Hindlimb muscle (tissue), 1 donor: ENCODE measurements at regions not wholly inside any gene's neighbourhood (a gene's known extent, or its start where the extent isn't known, plus 50 kb on each side); places are given as distances from the start of the nearest gene placed in this dataset.
"Not testable (repeated sequence)": the region's sequence is repeated elsewhere in the genome, so short reads cannot be mapped to it uniquely, and the experiment has no call there.

Experiments
- DNase-seq: peaks from one replicate; pipeline ENCODE4 v3.0.0-alpha.2; 2013

GRCh38 chr16:22681554-22682291, 132.2 kb upstream of the HS3ST2 start:
- DNase-seq = no peak

DNA sequence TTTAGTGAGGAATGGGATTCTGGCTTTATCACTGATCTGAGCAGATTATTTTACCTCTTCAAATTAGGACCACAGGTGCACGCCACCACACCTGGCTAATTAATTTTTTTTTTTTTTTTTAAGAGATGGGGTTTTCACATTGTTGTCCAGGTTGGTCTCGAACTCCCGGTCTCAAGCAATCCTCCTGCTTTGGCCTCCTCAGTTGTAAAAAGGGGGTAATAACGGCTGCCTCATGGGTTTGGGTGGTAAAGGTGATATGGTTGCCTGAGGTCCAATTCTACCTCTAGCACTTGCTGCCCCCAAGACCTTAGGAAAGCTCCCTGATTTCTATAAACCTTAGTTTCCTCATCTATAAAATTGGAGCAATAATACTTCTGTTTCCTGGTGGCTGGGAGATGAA, 130.7 kb upstream of the HS3ST2 start:
- DNase-seq = no peak

DNA sequence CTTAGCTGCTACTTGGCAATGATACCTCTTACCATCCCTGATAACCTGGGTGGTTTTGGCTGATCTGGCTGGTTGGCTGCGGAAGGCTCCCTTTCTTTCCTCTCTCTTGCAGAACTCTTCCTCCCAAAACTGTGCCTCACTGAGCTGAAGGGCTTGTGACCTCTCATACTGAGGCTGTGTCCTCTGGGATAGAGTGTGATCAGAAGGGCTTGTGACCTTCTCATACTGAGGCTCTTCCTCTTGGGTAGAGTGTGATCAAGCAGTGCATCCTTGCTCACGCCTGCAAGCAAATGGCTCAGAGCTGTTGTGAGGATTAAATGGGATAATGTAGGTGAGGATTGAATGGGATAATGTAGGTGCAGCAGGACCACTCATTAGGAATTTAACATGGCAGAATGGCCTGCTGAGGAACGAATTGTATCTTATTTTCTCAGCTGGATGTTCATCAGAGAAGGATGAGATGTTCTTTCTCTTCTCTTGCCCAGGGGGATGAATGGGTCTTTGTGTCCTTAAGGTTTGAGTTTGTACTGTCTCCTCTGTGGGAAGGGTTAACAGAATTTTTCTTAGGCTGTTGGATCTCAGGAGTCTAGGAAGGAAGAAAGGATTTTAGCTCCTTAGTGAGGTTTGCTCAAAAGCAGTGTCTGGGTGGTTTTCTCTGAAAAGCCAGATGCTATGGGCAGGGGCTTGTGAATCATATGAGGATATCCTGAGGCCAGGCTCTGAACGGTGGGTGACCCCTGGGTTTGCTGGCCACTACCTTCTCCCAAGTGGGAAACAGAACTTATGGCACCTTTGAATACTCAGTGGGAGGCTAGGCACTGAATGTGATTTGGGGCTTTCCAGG, 130.0 kb upstream of the HS3ST2 start:
- no peak for DNase-seq

DNA sequence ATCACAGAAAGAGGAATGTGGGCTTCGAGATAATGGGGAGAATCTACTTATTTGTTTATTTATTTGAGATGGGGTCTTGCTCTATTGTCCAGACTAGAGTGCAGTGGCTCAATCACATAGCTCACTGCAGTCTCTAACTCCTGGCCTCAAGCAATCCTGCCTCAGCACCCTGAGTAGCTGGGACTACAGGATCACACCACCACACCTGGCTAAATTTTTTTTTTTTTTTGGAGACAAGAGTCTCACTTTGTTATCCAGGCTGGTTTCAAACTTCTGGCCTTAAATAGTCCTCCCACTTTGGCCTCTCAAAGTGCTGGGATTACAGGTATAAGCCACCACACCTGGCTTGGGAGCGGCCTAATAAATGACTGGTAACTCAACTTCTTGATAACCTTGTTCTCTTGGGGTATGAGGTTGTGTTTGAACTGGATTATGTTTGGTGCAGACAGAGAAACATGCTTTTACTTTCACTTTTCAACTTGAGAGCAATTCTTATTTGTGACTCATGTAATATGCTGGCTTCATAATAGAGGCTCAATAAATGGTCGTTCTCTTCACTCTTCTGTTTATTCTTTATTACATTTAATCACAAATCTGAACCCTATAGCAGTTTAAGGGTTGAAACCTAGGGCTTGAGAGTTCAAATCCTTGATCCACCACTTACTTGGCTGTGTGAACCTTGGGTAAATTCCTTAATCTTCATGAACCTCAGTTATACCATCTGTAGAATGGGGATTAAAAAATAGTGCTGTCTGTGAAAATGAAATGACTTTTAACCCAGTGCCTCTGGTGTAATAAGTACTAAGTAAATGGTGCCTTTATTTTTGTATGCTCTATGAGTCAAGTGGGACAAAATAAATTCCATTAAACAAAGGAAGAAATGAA, 129.1 kb upstream of the HS3ST2 start:
- DNase-seq = no peak

DNA sequence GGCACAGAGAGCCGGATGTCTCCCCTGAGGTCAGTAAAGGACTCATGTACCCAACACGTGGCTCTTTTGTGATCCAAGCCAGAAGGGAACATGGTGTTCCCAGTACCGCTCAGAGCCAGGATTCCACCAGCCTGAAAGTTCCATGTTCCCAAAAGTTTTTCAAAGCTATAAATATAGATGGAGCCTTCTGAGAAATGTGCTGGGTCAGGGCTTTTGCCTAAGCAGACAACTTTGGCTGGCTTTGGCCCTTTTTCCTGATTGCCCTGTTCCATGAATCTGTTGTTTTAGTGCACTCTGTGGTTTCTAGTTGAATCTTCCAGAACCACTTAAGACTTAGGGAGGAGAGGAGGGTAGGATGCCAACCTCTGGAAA, 128.5 kb upstream of the HS3ST2 start:
- no peak for DNase-seq

- DNase-seq = no peak
Measured at GRCh38 chr16:22687031-22687530, 126.9 kb upstream of the HS3ST2 start.

DNA sequence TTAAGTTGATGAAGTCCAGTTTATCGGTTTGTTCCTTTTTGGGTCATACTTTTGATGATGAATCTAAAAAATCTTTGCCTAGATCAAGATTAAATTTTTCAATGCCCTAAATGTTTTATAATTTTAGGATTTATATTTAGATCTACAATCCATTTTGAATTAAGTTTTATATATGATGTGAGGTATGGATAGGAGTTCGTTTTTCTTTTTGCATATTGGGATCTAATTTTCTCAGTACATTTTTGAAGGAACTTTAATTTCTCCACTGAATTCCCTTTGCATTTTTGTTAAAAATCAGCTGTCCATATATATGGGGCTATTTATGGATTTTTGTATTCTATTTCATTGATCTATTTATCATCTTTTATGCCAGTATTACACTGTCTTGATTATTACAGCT, 125.5 kb upstream of the HS3ST2 start:
- DNase-seq = no peak

GRCh38 chr16:22688930-22689329, 125.0 kb upstream of the HS3ST2 start:
- no peak for DNase-seq

DNA sequence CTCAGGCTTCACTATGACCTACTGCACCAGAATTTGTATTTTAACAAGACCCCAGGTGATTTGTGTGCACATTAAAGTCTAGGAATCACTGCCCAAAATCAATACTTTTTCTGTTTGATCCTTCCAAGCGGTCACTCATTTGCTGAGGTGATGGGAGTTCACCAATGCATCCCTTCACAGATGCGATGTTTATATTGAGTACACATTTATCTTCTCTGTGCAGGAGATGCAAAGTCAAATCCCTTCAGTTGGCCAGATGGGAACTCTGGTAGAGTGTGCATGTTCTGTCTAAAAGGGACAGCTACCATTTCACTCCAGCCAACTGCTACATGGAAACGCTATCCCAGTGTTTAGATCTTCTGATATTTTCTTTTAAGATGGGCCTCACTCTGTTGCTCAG, 122.6 kb upstream of the HS3ST2 start:
- no peak for DNase-seq

GRCh38 chr16:22692034-22692433, 121.9 kb upstream of the HS3ST2 start:
- DNase-seq = no peak

DNA sequence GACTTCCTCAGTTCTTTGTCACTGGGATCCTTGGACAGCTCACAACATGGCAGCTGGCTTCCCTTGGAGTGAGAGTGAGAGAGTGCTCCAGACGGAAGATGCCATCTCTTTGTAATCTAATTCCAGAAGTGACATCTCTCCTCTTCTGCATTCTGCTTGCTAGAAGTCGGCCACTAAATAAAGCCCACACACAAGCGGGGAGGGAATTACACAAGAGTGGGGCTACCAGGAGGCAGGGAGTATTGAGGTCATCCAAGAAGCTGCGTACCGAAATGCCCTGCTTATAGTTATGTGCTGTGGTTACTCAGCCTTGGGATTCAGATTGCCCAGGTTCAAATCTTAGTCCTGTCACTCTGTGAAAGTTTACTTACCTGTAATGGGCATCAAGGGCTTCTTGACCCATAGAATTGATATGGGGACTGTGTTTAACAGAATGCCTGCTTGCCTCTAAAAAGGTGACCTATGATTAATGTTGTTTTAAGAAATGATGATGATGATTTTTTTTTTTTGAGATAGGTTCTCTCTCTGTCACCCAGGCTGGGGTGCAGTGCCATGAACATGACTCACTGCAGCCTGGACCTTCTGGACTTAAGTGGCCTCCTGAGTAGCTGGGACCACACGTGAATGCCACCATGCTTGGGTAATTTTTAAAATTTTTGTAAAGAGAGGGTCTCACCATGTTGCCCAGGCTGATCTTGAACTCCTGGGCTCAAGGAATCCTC, 120.9 kb upstream of the HS3ST2 start:
- no peak for DNase-seq

DNA sequence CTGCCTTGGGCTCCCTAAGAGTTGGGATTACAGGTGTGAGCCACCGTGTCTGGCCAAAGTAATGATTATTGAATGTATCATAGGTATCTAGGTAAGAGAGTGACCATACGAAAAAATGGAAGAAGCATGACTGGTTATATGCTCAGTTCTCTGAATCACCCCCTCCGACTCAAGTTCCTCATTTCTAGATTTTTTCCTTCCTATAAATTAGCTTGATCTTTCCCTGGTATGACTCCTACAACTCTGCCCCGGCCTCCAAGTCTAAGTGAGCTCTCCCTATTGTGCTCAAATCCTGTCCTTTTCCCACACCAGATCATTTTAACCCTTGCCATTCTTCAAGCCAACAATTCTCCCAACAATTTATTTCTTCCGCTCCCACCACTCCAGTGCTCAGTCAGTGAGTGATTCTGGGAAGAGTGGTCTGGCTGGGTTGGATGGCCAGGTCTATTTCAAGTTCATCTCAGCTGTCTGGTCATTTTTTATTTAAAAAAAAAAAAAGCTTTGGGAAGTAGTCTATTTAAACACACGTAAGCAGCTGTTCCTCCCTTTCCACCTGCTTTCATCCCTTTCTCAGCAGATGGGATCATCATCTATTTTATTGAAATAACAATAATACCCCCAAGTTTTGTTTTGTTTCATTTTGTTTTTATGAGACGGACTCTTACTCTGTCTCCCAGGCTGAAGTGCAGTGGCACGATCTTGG, 120.2 kb upstream of the HS3ST2 start:
- no peak for DNase-seq

DNA sequence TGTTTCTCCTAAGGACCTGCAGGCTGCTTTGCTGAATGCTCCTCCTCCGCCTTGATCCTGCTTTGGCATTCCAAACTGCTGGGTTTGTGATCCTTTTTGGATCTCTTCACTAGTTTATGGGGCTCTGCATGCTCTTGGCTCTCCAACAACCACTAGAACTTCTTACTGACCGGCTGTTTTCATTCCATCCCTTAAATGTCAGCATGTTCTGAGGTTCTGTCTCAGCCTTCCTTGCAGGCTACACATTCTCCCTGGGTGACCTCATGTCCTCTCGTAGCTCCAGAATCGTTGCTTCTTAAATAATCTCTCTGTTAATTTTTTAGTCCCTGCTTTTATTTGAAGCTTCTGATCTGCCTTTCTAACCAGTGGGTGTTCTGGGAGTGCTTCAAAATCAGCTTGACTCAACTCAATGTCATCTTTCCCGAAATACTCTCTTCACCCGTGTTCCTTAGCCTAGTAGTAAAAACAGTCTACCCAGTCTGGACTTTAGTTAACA, 119.0 kb upstream of the HS3ST2 start:
- DNase-seq = no peak

DNA sequence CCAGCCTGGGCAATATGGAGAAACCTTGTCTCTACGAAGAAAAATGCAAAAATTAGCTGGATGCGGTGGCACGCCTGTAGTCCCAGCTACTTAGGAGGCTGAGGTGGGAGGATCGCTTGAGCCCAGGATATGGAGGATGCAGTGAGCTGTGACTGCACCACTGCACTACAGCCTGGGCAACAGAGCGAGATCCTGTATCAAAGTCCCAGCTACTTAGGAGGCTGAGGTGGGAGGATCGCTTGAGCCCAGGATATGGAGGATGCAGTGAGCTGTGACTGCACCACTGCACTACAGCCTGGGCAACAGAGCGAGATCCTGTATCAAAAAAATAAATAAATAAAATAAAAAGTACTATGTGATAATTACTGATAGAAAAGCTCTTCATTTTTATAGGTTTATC, 118.2 kb upstream of the HS3ST2 start:
- DNase-seq = not testable (repeated sequence)

DNA sequence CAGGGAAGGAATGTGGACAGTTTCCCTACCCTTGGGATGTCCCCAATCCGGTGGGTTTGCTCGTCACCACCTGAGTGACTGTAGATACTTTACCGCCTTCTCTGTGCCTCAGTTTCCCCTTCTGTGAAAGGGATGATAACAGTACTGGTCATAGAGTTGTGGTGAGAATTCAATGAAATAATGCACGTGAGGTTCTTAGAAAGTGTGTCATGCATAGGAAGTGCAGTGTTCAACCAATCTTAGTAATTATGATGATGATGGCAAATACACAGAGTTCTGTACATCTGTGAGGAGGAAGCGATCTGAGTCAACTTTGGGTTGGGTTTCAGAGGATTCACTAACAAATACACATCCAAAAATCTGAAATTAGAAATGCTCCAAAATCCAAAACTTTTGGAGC, 114.6 kb upstream of the HS3ST2 start:
- DNase-seq = no peak

DNA sequence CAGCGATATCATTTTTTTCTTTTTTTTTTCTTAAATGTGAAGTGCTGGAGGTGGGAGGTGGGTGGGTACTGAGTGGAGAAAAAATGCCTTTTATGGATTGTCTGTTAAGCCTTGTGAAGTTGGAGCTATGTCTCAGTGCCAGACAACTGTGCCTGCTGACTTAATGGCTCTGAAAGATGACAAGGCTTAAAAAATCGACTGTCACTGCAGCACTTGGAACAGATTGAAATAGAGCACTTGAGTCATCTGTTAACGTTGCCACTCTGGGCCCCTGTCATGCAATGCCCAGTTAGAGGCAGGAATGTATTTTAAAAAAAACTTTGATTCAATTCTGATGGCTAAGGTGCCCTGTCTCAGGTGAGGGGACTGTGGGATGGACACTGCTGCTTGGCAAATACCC, 108.2 kb upstream of the HS3ST2 start:
- DNase-seq = no peak

GRCh38 chr16:22710326-22710725, 103.6 kb upstream of the HS3ST2 start:
- DNase-seq = peak; percentile 40

- no peak for DNase-seq
Measured at GRCh38 chr16:22711847-22712246, 102.1 kb upstream of the HS3ST2 start.

DNA sequence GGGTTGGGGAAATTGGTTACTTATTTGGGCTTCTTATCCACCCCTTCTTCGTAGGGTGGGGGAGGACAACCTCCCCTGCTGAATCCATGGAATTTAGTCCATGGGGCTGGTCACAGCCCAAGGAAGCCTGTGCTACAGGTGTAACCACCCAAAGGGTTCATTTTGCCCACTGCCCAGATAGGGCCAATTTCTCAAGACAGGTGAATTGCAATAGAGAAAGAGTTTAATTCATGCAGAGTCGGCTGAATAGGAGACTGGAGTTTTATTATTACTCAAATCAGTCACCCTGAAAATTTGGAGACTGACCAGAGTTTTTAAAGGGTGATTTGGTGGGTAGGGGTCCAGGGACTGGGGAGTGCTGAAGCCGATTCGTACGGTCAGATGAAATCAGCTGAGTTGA, 101.5 kb upstream of the HS3ST2 start:
- DNase-seq = no peak

DNA sequence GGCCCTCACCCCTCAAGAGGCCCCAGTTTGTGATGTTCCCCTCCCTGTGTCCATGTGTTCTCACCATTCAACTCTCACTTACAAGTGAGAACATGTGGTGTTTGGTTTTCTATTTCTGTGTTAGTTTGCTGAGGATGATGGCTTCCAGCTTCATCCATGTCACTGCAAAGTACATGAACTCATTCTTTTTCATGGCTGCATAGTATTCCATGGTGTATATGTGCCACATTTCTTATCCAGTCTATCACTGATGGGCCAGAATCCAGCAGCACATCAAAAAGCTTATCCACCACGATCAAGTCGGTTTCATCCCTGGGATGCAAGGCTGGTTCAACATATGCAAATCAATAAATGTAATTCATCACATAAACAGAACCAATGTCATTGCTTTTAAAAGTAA, 95.4 kb upstream of the HS3ST2 start:
- not testable (repeated sequence) for DNase-seq

DNA sequence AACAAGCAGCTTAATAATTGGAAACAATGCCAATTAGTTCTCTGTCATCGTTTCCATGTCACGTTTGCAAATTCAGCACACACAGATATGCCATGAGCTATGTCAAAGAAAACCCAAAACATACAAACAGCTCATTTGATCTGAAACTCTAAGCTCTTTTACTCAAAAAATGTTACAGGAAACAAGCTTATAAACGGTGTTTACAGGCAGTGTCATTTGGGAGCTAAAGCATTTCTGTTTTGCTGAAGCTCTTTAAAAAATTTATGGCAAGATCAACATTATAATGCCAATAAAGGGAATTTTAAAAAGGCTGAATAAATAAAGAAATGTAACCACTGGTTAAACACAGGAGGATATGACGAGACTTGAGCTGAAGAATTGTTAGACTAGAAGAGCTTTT, 94.0 kb upstream of the HS3ST2 start:
- DNase-seq = no peak
